ENCODE measurements at regions not wholly inside any gene's neighbourhood (a gene's known extent, or its start where the extent isn't known, plus 50 kb on each side); places are given as distances from the start of the nearest gene placed in this dataset.

- Mint-ChIP-seq H3K27ac (no peak overlapping the region), H3K27me3 (no peaks in the 10 kb centered on the region), H3K4me1 (no peaks in the 10 kb centered on the region), H3K4me3 (no peak overlapping the region), H3K36me3 (ENCODE audit: low read depth) (no peaks in the 10 kb centered on the region), H3K9me3 (no peaks in the 10 kb centered on the region)
- DNase-seq, result no peak
- ATAC-seq, result no peak
Measured at GRCh38 chrX:97968376-97969163, 1084.9 kb downstream of the RPA4 start.

GRCh38 chrX:97984641-97985040 is 1100.9 kb downstream of the RPA4 start:
- no peaks in the 10 kb centered on the region for H3K27me3 Mint-ChIP-seq
- ATAC-seq (no peak), DNase-seq (no peak)
- H3K4me1 Mint-ChIP-seq, result no peaks in the 10 kb centered on the region
- no peaks in the 10 kb centered on the region for H3K36me3 Mint-ChIP-seq (ENCODE audit: low read depth)
- no peak overlapping the region for H3K4me3 Mint-ChIP-seq
- no peaks in the 10 kb centered on the region for H3K9me3 Mint-ChIP-seq
- H3K27ac Mint-ChIP-seq, result no peak overlapping the region

- Mint-ChIP-seq H3K27ac (no peak overlapping the region), H3K36me3 (ENCODE audit: low read depth) (no peaks in the 10 kb centered on the region), H3K4me3 (no peak overlapping the region), H3K9me3 (no peaks in the 10 kb centered on the region), H3K4me1 (no peaks in the 10 kb centered on the region), H3K27me3 (no peaks in the 10 kb centered on the region)
- no peak for DNase-seq
- ATAC-seq, result no peak
Measured at GRCh38 chrX:97985096-97985495, 1101.4 kb downstream of the RPA4 start.

GRCh38 chrX:97987979-97988378 is 1104.3 kb downstream of the RPA4 start:
- H3K27ac Mint-ChIP-seq, result no peak overlapping the region
- no peaks in the 10 kb centered on the region for H3K27me3 Mint-ChIP-seq
- H3K4me1 Mint-ChIP-seq, result no peaks in the 10 kb centered on the region
- ATAC-seq, result no peak
- peaks cover 5% of the 10 kb centered on the region for H3K9me3 Mint-ChIP-seq
- H3K4me3 Mint-ChIP-seq, result no peak overlapping the region
- H3K36me3 Mint-ChIP-seq (ENCODE audit: low read depth), result no peaks in the 10 kb centered on the region
- DNase-seq, result no peak

GRCh38 chrX:97995834-97996233 is 1112.1 kb downstream of the RPA4 start:
- Mint-ChIP-seq H3K4me1 (no peaks in the 10 kb centered on the region), H3K36me3 (ENCODE audit: low read depth) (no peaks in the 10 kb centered on the region), H3K27me3 (no peaks in the 10 kb centered on the region), H3K4me3 (no peak overlapping the region), H3K27ac (no peak overlapping the region), H3K9me3 (peaks cover 5% of the 10 kb centered on the region)
- DNase-seq (no peak), ATAC-seq (no peak)

- no peaks in the 10 kb centered on the region for H3K27me3 Mint-ChIP-seq
- H3K4me3 Mint-ChIP-seq, result no peak overlapping the region
- H3K27ac Mint-ChIP-seq, result no peak overlapping the region
- H3K4me1 Mint-ChIP-seq, result no peaks in the 10 kb centered on the region
- no peaks in the 10 kb centered on the region for H3K36me3 Mint-ChIP-seq (ENCODE audit: low read depth)
- ATAC-seq (no peak), DNase-seq (no peak)
- no peaks in the 10 kb centered on the region for H3K9me3 Mint-ChIP-seq
Measured at GRCh38 chrX:98028691-98029090, 1145.0 kb downstream of the RPA4 start.

- H3K36me3 Mint-ChIP-seq (ENCODE audit: low read depth), result no peaks in the 10 kb centered on the region
- ATAC-seq, result no peak
Measured at GRCh38 chrX:98029861-98030260, 1146.2 kb downstream of the RPA4 start.

GRCh38 chrX:98057176-98057575 is 1173.5 kb downstream of the RPA4 start:
- no peak for DNase-seq
- Mint-ChIP-seq H3K36me3 (ENCODE audit: low read depth) (no peaks in the 10 kb centered on the region), H3K4me1 (no peaks in the 10 kb centered on the region), H3K27me3 (no peaks in the 10 kb centered on the region), H3K4me3 (no peak overlapping the region), H3K27ac (no peak overlapping the region), H3K9me3 (peaks cover 8% of the 10 kb centered on the region)
- ATAC-seq, result no peak

More at GRCh38 chrX:98029861-98030260, 1146.2 kb downstream of the RPA4 start:
- no peaks in the 10 kb centered on the region for H3K4me1 Mint-ChIP-seq
- no peak overlapping the region for H3K4me3 Mint-ChIP-seq
- DNase-seq, result no peak
- H3K27me3 Mint-ChIP-seq, result no peaks in the 10 kb centered on the region
- no peak overlapping the region for H3K27ac Mint-ChIP-seq
- H3K9me3 Mint-ChIP-seq, result no peaks in the 10 kb centered on the region

- Mint-ChIP-seq H3K36me3 (ENCODE audit: low read depth) (no peaks in the 10 kb centered on the region), H3K27ac (no peak overlapping the region), H3K4me3 (no peak overlapping the region), H3K9me3 (no peaks in the 10 kb centered on the region), H3K4me1 (no peaks in the 10 kb centered on the region), H3K27me3 (no peaks in the 10 kb centered on the region)
- ATAC-seq (no peak), DNase-seq (no peak)
Measured at GRCh38 chrX:98065151-98065550, 1181.4 kb downstream of the RPA4 start.

- Mint-ChIP-seq H3K27ac (no peak overlapping the region), H3K4me1 (no peaks in the 10 kb centered on the region), H3K36me3 (ENCODE audit: low read depth) (no peaks in the 10 kb centered on the region), H3K4me3 (no peak overlapping the region), H3K27me3 (no peaks in the 10 kb centered on the region), H3K9me3 (no peaks in the 10 kb centered on the region)
- no peak for DNase-seq
- ATAC-seq, result no peak
Measured at GRCh38 chrX:98067611-98068010, 1183.9 kb downstream of the RPA4 start.

- Mint-ChIP-seq H3K27me3 (no peaks in the 10 kb centered on the region), H3K9me3 (no peaks in the 10 kb centered on the region), H3K4me3 (no peak overlapping the region), H3K4me1 (no peaks in the 10 kb centered on the region), H3K27ac (no peak overlapping the region), H3K36me3 (ENCODE audit: low read depth) (no peaks in the 10 kb centered on the region)
- no peak for DNase-seq
- ATAC-seq, result no peak
Measured at GRCh38 chrX:98068024-98068580, 1184.4 kb downstream of the RPA4 start.

- Mint-ChIP-seq H3K27me3 (no peaks in the 10 kb centered on the region), H3K36me3 (ENCODE audit: low read depth) (no peaks in the 10 kb centered on the region), H3K4me1 (no peaks in the 10 kb centered on the region), H3K27ac (no peak overlapping the region), H3K4me3 (no peak overlapping the region), H3K9me3 (no peaks in the 10 kb centered on the region)
- no peak for ATAC-seq
- DNase-seq, result no peak
Measured at GRCh38 chrX:98071331-98071730, 1187.6 kb downstream of the RPA4 start.

- no peaks in the 10 kb centered on the region for H3K27me3 Mint-ChIP-seq
- ATAC-seq, result no peak
- no peak for DNase-seq
- H3K4me3 Mint-ChIP-seq, result no peak overlapping the region
- no peaks in the 10 kb centered on the region for H3K36me3 Mint-ChIP-seq (ENCODE audit: low read depth)
- no peaks in the 10 kb centered on the region for H3K9me3 Mint-ChIP-seq
- no peaks in the 10 kb centered on the region for H3K4me1 Mint-ChIP-seq
- H3K27ac Mint-ChIP-seq, result no peak overlapping the region
Measured at GRCh38 chrX:98077440-98077839, 1193.7 kb downstream of the RPA4 start.

- DNase-seq, result no peak
- H3K4me3 Mint-ChIP-seq, result no peak overlapping the region
- H3K27me3 Mint-ChIP-seq, result no peaks in the 10 kb centered on the region
- H3K27ac Mint-ChIP-seq, result no peak overlapping the region
- H3K4me1 Mint-ChIP-seq, result no peaks in the 10 kb centered on the region
- no peaks in the 10 kb centered on the region for H3K9me3 Mint-ChIP-seq
- no peaks in the 10 kb centered on the region for H3K36me3 Mint-ChIP-seq (ENCODE audit: low read depth)
- no peak for ATAC-seq
Measured at GRCh38 chrX:98111684-98112083, 1228.0 kb downstream of the RPA4 start.

- H3K27me3 Mint-ChIP-seq, result no peaks in the 10 kb centered on the region
- no peak overlapping the region for H3K4me3 Mint-ChIP-seq
Measured at GRCh38 chrX:98114021-98114420, 1230.3 kb downstream of the RPA4 start.

More at GRCh38 chrX:98114021-98114420, 1230.3 kb downstream of the RPA4 start:
- Mint-ChIP-seq H3K9me3 (no peaks in the 10 kb centered on the region), H3K36me3 (ENCODE audit: low read depth) (no peaks in the 10 kb centered on the region), H3K27ac (no peak overlapping the region), H3K4me1 (no peaks in the 10 kb centered on the region)
- ATAC-seq, result no peak
- DNase-seq, result no peak

All from activated naive CD8-positive, alpha-beta T cell treated with anti-CD3 and anti-CD28 coated beads, Interleukin-2, amount 50 U/mL, for 24 hours (primary cell).